ENCODE measurements at regions not wholly inside any gene's neighbourhood (a gene's known extent, or its start where the extent isn't known, plus 50 kb on each side); places are given as distances from the start of the nearest gene placed in this dataset.

DNA sequence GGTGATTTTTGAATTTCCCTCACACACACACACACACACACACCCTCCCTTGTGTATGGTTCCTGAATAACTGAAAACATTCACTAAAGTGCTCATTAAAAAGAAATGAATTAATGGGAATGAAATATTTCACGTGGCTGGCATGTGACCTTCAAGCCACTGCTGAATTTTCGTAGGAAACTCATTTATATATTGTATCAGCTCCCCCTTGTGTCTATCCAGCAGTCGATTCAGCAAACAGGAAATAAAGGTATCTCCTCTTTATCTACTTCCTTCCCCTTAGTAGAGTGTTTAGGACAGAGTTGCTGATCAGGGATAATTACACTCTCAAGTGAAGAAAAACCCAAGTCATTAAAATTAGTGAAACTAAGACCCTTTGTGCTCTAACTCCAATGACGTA, 912.6 kb upstream of the LCORL start:
- no peak for DNase-seq (ENCODE audit: low read depth in 2 of 2, low spot score in 1 of 2)

DNA sequence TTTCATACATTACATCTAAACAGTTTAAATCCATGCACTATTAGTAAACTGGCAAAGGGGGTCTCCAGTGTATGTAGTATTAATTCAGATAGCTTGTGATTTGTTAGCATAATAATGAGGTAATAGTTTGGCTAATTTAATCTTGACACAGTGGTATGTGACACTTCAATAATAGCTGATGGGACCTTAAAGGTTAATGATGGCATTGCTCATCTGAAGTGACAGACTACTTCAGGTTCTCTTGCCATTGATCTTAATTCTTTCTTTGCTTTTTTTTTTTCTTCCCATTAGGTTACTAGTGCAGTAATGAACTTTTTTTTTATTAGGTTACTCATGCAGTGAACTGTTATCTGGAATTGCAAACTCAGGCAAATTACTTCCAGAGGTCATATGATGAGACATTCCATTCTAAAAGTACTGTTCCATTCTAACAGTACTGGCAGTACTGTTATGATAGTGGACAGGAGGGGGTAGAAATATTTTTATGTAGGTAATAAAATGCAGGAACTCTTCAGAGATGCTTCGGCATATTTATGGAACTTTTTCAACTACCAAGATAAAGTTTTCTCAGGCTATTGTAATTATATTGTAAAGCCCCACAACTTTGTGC, 911.3 kb upstream of the LCORL start:
- DNase-seq (ENCODE audit: low read depth in 2 of 2, low spot score in 1 of 2): no peak

- DNase-seq (ENCODE audit: low read depth in 2 of 2, low spot score in 1 of 2): no peak
Measured at GRCh38 chr4:18931643-18932377, 910.3 kb upstream of the LCORL start.

DNA sequence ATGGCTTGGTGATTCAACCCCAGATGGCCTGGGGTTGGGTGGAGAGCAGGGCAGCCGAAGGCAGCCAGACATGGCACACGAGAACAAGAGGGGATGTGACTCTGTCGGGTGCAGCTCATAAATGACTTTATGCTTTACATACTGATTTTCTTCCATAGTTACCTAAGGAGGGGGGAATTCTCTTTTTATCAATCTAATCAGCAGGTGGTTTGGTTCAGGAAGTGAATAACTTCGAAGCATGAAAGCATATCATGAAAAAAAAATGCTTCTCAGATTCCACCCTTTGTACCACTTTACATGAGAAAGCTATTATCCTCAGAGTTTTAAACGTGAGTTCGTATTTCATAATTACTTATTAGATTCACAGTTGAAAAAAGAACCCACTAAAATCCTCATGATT, 908.9 kb upstream of the LCORL start:
- no peak for DNase-seq (ENCODE audit: low read depth in 2 of 2, low spot score in 1 of 2)

- no peak for DNase-seq (ENCODE audit: low read depth in 2 of 2, low spot score in 1 of 2)
Measured at GRCh38 chr4:18923496-18924161, 902.1 kb upstream of the LCORL start.

GRCh38 chr4:18917689-18918088, 896.1 kb upstream of the LCORL start:
- DNase-seq (ENCODE audit: low read depth in 2 of 2, low spot score in 1 of 2): no peak

GRCh38 chr4:18914182-18914581, 892.6 kb upstream of the LCORL start:
- no peak for DNase-seq (ENCODE audit: low read depth in 2 of 2, low spot score in 1 of 2)

DNA sequence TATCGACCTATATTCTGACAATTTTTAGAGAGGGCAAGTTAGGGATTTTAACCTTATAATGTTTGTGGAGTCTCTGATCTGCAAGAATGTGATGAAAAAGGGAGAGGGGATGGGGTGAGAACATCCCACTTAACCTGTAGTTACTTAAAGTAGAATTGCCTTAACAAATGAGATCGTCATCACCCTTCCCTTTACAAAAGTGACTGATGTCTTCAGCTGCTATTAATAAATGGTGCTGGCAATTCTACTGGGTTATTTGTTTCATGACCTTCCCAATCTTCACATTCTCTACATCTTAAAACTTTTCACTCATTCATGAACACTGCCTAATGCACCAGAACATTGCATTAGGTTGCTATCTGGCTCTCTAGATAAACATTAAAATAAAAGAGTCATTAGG, 873.4 kb upstream of the LCORL start:
- no peak for DNase-seq (ENCODE audit: low read depth in 2 of 2, low spot score in 1 of 2)

- DNase-seq (ENCODE audit: low read depth in 2 of 2, low spot score in 1 of 2): no peak
Measured at GRCh38 chr4:18882468-18882867, 860.9 kb upstream of the LCORL start.

GRCh38 chr4:18881556-18881955, 860.0 kb upstream of the LCORL start:
- no peak for DNase-seq (ENCODE audit: low read depth in 2 of 2, low spot score in 1 of 2)

GRCh38 chr4:18880871-18881270, 859.3 kb upstream of the LCORL start:
- no peak for DNase-seq (ENCODE audit: low read depth in 2 of 2, low spot score in 1 of 2)

DNA sequence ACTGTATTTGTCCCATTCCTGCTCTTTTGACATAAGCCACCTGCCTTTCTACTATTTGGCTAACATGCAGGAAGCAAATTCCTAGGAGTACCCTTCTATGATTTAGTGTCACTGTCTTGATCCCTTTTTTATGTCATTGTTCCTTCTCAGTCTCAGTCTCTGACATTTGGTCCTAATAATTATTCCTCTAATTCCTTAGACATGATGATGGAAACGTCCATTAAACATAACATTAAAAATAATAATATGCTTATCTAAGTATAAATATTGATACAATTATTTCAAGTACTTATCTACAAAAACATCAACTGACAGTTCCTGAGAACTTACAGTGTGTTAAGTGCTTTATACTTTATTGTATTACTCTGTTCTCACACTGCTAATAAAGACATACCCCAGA, 857.0 kb upstream of the LCORL start:
- no peak for DNase-seq (ENCODE audit: low read depth in 2 of 2, low spot score in 1 of 2)

DNA sequence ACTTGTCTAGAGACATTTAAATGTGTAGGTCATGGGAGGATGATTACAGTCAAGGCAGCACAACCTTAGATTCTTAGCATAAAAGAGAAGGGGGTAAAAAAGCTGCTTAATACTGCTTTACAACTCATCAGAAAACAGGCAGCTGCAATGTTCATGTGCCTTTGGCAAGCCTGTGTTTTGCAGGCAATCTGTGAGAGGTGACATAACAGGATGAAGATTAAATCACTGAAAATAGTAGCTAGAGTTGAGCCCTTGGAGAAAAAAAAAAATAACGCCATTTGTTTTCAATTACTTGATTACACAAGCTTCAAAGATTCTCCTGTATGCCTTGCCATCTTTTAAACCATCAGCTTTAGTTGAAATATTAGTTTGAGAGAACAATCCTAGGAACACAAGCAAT, 847.6 kb upstream of the LCORL start:
- DNase-seq (ENCODE audit: low read depth in 2 of 2, low spot score in 1 of 2): no peak

DNA sequence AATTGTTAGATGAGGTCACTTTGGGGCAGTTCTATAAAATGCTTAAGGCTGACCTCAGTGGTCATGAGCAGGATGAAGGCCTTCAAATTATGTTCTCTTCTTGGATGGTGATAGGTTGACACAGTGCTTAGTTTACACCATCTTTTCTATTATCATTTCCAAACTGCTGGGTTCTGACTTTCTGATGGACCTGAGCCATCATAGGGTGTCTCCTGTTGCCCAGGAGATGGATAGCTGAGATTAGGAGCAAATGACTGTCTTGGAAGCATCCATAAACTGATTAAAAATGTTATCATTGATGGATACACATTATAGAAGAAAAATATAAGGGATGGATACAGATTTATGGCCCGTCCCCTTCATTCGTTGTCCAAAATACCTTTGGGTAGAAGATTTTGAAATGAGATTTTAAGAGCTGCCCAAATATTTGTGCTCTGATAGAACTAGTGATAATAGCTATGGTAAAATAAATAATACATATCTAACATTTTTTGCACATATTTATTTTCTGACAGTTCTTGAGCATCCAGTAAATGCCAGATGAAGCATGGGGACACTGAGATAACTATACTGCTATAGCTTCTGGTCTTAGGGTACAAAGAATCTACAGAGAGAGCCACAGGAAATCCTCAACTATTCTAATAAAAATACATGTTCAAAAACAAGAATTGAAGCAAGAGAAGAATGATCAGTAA, 839.4 kb upstream of the LCORL start:
- no peak for DNase-seq (ENCODE audit: low read depth in 2 of 2, low spot score in 1 of 2)

DNA sequence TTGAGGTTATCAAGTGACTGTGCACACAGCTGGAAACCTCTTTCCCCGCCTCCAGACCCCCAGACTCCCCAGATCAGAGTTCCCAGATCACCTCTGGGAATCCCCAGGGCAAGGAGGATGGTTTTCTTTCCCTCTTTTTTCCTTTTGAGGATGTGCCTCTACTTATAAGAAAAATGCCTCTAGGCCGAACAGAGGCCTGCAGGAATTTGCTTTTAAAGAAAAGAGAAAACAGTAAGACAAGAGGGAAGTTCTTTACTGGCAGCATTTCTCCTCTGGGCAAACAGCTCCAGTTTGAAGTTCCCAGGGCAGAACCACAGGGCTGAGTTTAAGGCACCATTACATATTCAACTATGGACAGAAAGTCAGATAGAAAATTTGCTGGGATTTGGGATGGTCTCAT, 837.9 kb upstream of the LCORL start:
- no peak for DNase-seq (ENCODE audit: low read depth in 2 of 2, low spot score in 1 of 2)

DNA sequence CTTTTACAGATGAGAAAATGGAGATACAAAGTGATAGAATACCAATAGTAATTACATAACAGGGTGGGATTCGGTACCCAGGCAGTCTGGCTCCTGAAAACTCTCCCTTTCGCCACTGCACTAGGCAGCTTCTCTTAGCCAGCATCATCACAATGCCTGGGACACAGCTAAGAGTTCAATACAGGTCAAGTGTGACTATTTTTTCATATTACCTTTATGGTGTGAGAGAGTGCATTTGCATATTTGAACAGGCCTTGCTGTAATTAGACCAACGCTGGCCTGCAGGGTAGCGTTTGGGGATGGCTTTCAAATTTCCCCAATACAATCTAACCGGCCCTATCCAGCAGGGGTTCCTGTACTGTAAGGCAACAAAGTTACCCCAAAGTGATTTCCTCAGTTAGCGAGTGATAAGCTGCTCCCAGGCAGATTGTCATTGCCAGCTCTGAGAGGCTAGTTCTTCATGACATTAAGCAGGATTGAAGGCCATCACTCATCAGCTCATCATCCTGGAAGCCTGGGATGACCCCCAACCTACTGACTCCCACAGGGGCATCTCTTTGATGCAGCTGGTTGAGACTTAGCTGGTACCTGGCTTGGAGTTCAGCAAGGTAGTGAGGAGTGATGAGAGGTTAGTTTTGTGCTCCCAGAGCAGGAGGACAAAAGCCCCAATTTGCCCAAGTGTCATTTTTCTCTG, 836.8 kb upstream of the LCORL start:
- no peak for DNase-seq (ENCODE audit: low read depth in 2 of 2, low spot score in 1 of 2)

DNA sequence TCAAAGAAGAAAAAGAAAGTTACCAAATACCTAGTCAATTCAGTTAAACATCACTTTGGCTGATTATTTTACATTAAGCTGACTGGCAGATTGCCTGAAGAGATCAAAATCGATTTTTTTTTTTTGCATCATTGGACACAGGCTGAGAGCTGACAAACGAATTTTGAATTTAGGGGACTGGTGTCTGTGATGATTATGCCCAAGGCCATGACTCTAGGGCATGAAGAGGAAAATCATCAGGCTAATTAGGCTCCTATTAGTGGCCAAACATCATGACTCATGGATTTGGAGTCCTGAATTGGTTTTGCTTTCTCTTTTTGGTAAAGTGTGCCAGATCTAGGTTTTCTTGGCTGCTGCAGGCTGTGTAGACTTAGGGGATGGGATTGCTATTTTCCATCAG, 829.3 kb upstream of the LCORL start:
- DNase-seq (ENCODE audit: low read depth in 2 of 2, low spot score in 1 of 2): no peak

- DNase-seq (ENCODE audit: low read depth in 2 of 2, low spot score in 1 of 2): no peak
Measured at GRCh38 chr4:18847249-18847890, 825.8 kb upstream of the LCORL start.

- DNase-seq (ENCODE audit: low read depth in 2 of 2, low spot score in 1 of 2): no peak
Measured at GRCh38 chr4:18846313-18846712, 824.8 kb upstream of the LCORL start.

GRCh38 chr4:18844726-18845125, 823.2 kb upstream of the LCORL start:
- no peak for DNase-seq (ENCODE audit: low read depth in 2 of 2, low spot score in 1 of 2)

DNA sequence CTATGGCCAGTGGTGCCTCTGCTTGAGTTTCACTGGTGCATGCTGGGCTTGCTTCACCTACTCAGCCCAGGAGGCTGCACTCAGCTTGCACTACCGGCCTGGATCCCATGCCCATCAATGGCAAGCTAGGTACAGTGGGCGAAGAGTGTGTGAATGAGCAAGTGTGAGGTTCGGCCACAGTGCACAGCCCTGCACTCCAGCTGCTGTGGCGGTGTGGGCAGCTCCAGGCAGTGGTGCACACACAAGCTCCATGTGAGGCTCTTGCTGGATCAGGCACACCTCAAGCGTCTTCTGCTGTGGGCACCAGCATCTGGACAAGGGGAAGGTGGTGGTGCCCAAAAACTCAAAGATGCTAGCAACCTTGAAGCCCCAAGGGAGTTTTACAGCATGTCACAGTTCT, 820.9 kb upstream of the LCORL start:
- DNase-seq (ENCODE audit: low read depth in 2 of 2, low spot score in 1 of 2): no peak
